CD14-positive monocyte (primary cell): ENCODE measurements at regions not wholly inside any gene's neighbourhood (a gene's known extent, or its start where the extent isn't known, plus 50 kb on each side); places are given as distances from the start of the nearest gene placed in this dataset.

Source experiments
- DNase-seq, 3 donors: peaks; one replicate each; pipeline ENCODE4 v3.0.0-alpha.2; 2011 to 2022
- H2AFZ ChIP-seq: 2 replicates; pipeline ENCODE4 v1.6.0; 2012; ENCODE audit warnings: mild to moderate bottlenecking, low read depth, low read length, inconsistent platforms; ENCODE audit not compliant: insufficient read depth, poor library complexity, severe bottlenecking
- H3K27ac ChIP-seq, 2 donors: 1 replicate in 1 of 2; 2 replicates in 1 of 2; pipeline ENCODE4 v1.5.1; 2012 to 2013; ENCODE audit warnings: low read length in 2 of 2, control low read depth in 1 of 2, inconsistent platforms in 1 of 2, low read depth in 1 of 2, mild to moderate bottlenecking in 1 of 2
- H3K27me3 ChIP-seq, 2 donors: one replicate each; pipeline versions ENCODE4 v1.6.0 to v1.6.1; 2011 to 2013; ENCODE audit warnings: low read length in 2 of 2; ENCODE audit not compliant: control insufficient read depth in 2 of 2, insufficient read depth in 2 of 2
- H3K36me3 ChIP-seq, 2 donors: replicated peaks in 1 of 2; 1 replicate in 1 of 2; 2 replicates in 1 of 2; pipeline versions ENCODE4 v1.5.1 to v1.6.1; 2012 to 2013; ENCODE audit warnings: low read length in 2 of 2, control low read depth in 1 of 2, inconsistent platforms in 1 of 2, mild to moderate bottlenecking in 1 of 2; ENCODE audit not compliant: insufficient read depth in 2 of 2, control insufficient read depth in 1 of 2
- H3K4me1 ChIP-seq, 2 donors: 1 replicate in 1 of 2; 2 replicates in 1 of 2; pipeline versions ENCODE4 v1.5.1 to v1.6.1; 2012 to 2013; ENCODE audit warnings: low read length in 2 of 2, control low read depth in 1 of 2, inconsistent platforms in 1 of 2, mild to moderate bottlenecking in 1 of 2, moderate library complexity in 1 of 2; ENCODE audit not compliant: insufficient read depth in 2 of 2, control insufficient read depth in 1 of 2
- H3K4me2 ChIP-seq: replicated peaks from 2 replicates; pipeline ENCODE3; 2012; ENCODE audit warnings: low read length, moderate library complexity, mild to moderate bottlenecking; ENCODE audit not compliant: poor library complexity, severe bottlenecking; ENCODE audit errors: extremely low read depth
- H3K4me3 ChIP-seq, 3 experiments: fragments of 200-600 bp in 1 of 3; sonication (generic) in 1 of 3; replicated peaks in 1 of 3; 1 replicate in 2 of 3; 2 replicates in 1 of 3; pipeline ENCODE4 v1.5.1; 2011 to 2013; ENCODE audit warnings: low read length in 3 of 3, mild to moderate bottlenecking in 3 of 3, control low read depth in 2 of 3, low read depth in 2 of 3, inconsistent platforms in 1 of 3, moderate library complexity in 1 of 3
- H3K79me2 ChIP-seq: 2 replicates; pipeline ENCODE4 v1.6.0; 2012; ENCODE audit warnings: mild to moderate bottlenecking, control low read depth, inconsistent platforms, low read length, moderate library complexity; ENCODE audit not compliant: insufficient read depth
- H3K9ac ChIP-seq: 2 replicates; pipeline ENCODE4 v1.6.0; 2017; ENCODE audit warnings: low read length, mild to moderate bottlenecking; ENCODE audit not compliant: insufficient read depth, poor library complexity, severe bottlenecking
- H3K9me3 ChIP-seq, 2 donors: replicated peaks in 1 of 2; 1 replicate in 1 of 2; 2 replicates in 1 of 2; pipeline versions ENCODE4 v1.5.1 to v1.6.1; 2012 to 2013; ENCODE audit warnings: low read length in 2 of 2, control low read depth in 1 of 2; ENCODE audit not compliant: control insufficient read depth in 1 of 2, insufficient read depth in 1 of 2
- H4K20me1 ChIP-seq: 2 replicates; pipeline ENCODE4 v1.6.0; 2012; ENCODE audit warnings: mild to moderate bottlenecking, low read length, control low read depth, moderate library complexity; ENCODE audit not compliant: insufficient read depth
- H3K27ac Mint-ChIP-seq, 7 donors: one replicate each; pipeline ENCODE4 v1.8.0; 2020; ENCODE audit warnings: mild to moderate bottlenecking in 7 of 7, mixed read lengths in 7 of 7, moderate library complexity in 6 of 7, inconsistent platforms in 2 of 7
- H3K27me3 Mint-ChIP-seq, 3 donors: one replicate each; pipeline ENCODE4 v1.8.0; 2021 to 2022; ENCODE audit warnings: low read depth in 3 of 3, mild to moderate bottlenecking in 3 of 3, mixed read lengths in 3 of 3, moderate library complexity in 3 of 3, inconsistent platforms in 1 of 3
- H3K36me3 Mint-ChIP-seq, 2 donors: one replicate each; pipeline ENCODE4 v1.8.0; 2020; ENCODE audit warnings: mixed read lengths in 2 of 2, inconsistent platforms in 1 of 2, mild to moderate bottlenecking in 1 of 2
- H3K4me1 Mint-ChIP-seq: one replicate; pipeline ENCODE4 v1.8.0; 2020; ENCODE audit warnings: mild to moderate bottlenecking, mixed read lengths
- H3K4me3 Mint-ChIP-seq, 2 donors: one replicate each; pipeline ENCODE4 v1.8.0; 2020; ENCODE audit warnings: mild to moderate bottlenecking in 2 of 2, mixed read lengths in 2 of 2, moderate library complexity in 1 of 2
- H3K9me3 Mint-ChIP-seq, 7 donors: one replicate each; pipeline ENCODE4 v1.8.0; 2020 to 2022; ENCODE audit warnings: mixed read lengths in 7 of 7, mild to moderate bottlenecking in 6 of 7, moderate library complexity in 6 of 7, inconsistent platforms in 2 of 7
- CTCF ChIP-seq: fragments of 200-600 bp; IDR thresholded peaks from one replicate; pipeline ENCODE4 v1.8.0; 2022; ENCODE audit warnings: antibody characterized with exemption, mild to moderate bottlenecking
- WGBS: methylation state at CpG from one replicate; pipeline ENCODE4 v1.1.5; 2013; ENCODE audit warnings: missing lambda C conversion rate; ENCODE audit not compliant: insufficient coverage; 5-methylcytosine and 5-hydroxymethylcytosine counted together
- intact Hi-C, 2 donors: fragments of 100-400 bp; cut with micrococcal nuclease; formaldehyde crosslinking; loops; one replicate each; pipeline versions ENCODE4 v1.15.0 to v1.15.1; 2023

- H3K36me3 ChIP-seq = no peaks in the 10 kb centered on the region
- no peaks in the 10 kb centered on the region for H3K27me3 Mint-ChIP-seq
- TF ChIP-seq CTCF = no peak
- H3K36me3 Mint-ChIP-seq = no peaks in the 10 kb centered on the region
- no peaks in the 10 kb centered on the region for H3K4me1 Mint-ChIP-seq
- H2AFZ ChIP-seq = no peak overlapping the region
- no peak overlapping the region for H3K4me3 Mint-ChIP-seq
- no peak overlapping the region for H3K27ac Mint-ChIP-seq
- no peak overlapping the region for H3K27ac ChIP-seq
- no peaks in the 10 kb centered on the region for H3K27me3 ChIP-seq
- H3K9ac ChIP-seq = no peak overlapping the region
- peaks cover 11 to 21% of the 10 kb centered on the region in 2 donors for H3K9me3 ChIP-seq
- no peaks in the 10 kb centered on the region for H3K79me2 ChIP-seq
- H3K4me1 ChIP-seq = no peaks in the 10 kb centered on the region
- H3K4me3 ChIP-seq = no peak overlapping the region
- no peaks in the 10 kb centered on the region for H4K20me1 ChIP-seq
- no peak for DNase-seq
- H3K9me3 Mint-ChIP-seq = peaks cover 10 to 30% (median 18%) of the 10 kb centered on the region in 7 donors
- no peak overlapping the region for H3K4me2 ChIP-seq
- intact Hi-C loops = no loop called here
Observed at GRCh38 chr14:43649508-43649907, 857.6 kb downstream of the FSCB start.

- no peaks in the 10 kb centered on the region for H3K27me3 ChIP-seq
- no peaks in the 10 kb centered on the region for H3K27me3 Mint-ChIP-seq
- H3K9ac ChIP-seq = no peak overlapping the region
- H3K4me3 ChIP-seq = no peak overlapping the region
- no peak overlapping the region for H3K4me3 Mint-ChIP-seq
- H3K79me2 ChIP-seq = no peaks in the 10 kb centered on the region
- intact Hi-C loops = no loop called here
- DNase-seq = no peak
- H3K36me3 ChIP-seq = no peaks in the 10 kb centered on the region
- no peak overlapping the region for H3K27ac Mint-ChIP-seq
- no peak for TF ChIP-seq CTCF
- no peak overlapping the region for H3K27ac ChIP-seq
- H3K9me3 ChIP-seq = peaks cover 7 to 21% of the 10 kb centered on the region in 2 donors
- peaks cover 10 to 25% (median 13%) of the 10 kb centered on the region in 7 donors for H3K9me3 Mint-ChIP-seq
- H3K4me1 Mint-ChIP-seq = no peaks in the 10 kb centered on the region
- no peak overlapping the region for H3K4me2 ChIP-seq
- no peaks in the 10 kb centered on the region for H3K4me1 ChIP-seq
- H4K20me1 ChIP-seq = no peaks in the 10 kb centered on the region
- H3K36me3 Mint-ChIP-seq = no peaks in the 10 kb centered on the region
- WGBS = 100% methylated on average over 2 of the region's 4 CpGs
- no peak overlapping the region for H2AFZ ChIP-seq
Observed at GRCh38 chr14:43647302-43647701, 859.8 kb downstream of the FSCB start.
